ENCODE measurements at regions not wholly inside any gene's neighbourhood (a gene's known extent, or its start where the extent isn't known, plus 50 kb on each side); places are given as distances from the start of the nearest gene placed in this dataset.
"Not testable (repeated sequence)": the region's sequence is repeated elsewhere in the genome, so short reads cannot be mapped to it uniquely, and the experiment has no call there.

- in situ Hi-C loops (cut with MboI; ENCODE audit: low sequenced_read_pairs) = loop anchor here (25.0 kb wide), 1 partner anchor 97 kb away; no protein-coding TSS in a partner anchor
- not testable (repeated sequence) for H3K9me3 ChIP-seq; H3K36me3 ChIP-seq (replicated peaks); H3K4me3 ChIP-seq; H3K27me3 ChIP-seq (ENCODE audit: low read depth); H3K4me1 ChIP-seq; DNase-seq (ENCODE audit: low spot score in 2 of 2)
Measured at GRCh38 chr1:117314951-117315350, 52.3 kb upstream of the MAN1A2 start.

GRCh38 chr1:117313555-117313954 lies 53.7 kb upstream of the MAN1A2 start:
- Histone ChIP-seq H3K4me3 (no peak overlapping the region), H3K4me1 (no peaks in the 10 kb centered on the region), H3K36me3 (replicated peaks) (no peaks in the 10 kb centered on the region), H3K9me3 (no peaks in the 10 kb centered on the region), H3K27me3 (ENCODE audit: low read depth) (0 out of 2 replicates have a peak, but pooled peaks cover 2% of the 10 kb centered on the region)
- no peak for DNase-seq (ENCODE audit: low spot score in 2 of 2)
- in situ Hi-C loops (cut with MboI; ENCODE audit: low sequenced_read_pairs) = loop anchor here (25.0 kb wide), 1 partner anchor 99 kb away; no protein-coding TSS in a partner anchor

- Histone ChIP-seq H3K4me3 (no peak overlapping the region), H3K9me3 (no peaks in the 10 kb centered on the region), H3K27me3 (ENCODE audit: low read depth) (peaks cover 12% of the 10 kb centered on the region; the same call in 1 of the 2 replicates), H3K4me1 (no peaks in the 10 kb centered on the region), H3K36me3 (replicated peaks) (no peaks in the 10 kb centered on the region)
- peak in 1 of 2 experiments; percentile 12 for DNase-seq (ENCODE audit: low spot score in 2 of 2)
- in situ Hi-C loops (cut with MboI; ENCODE audit: low sequenced_read_pairs) = loop anchor here (25.0 kb wide), 1 partner anchor 100 kb away; no protein-coding TSS in a partner anchor
Measured at GRCh38 chr1:117312453-117313138, 54.7 kb upstream of the MAN1A2 start.

GRCh38 chr1:117308311-117308916 lies 58.8 kb upstream of the MAN1A2 start:
- Histone ChIP-seq H3K36me3 (replicated peaks) (no peaks in the 10 kb centered on the region), H3K4me3 (no peak overlapping the region), H3K27me3 (ENCODE audit: low read depth) (peaks cover 14% of the 10 kb centered on the region; the same call in 1 of the 2 replicates), H3K4me1 (no peaks in the 10 kb centered on the region), H3K9me3 (no peaks in the 10 kb centered on the region)
- in situ Hi-C loops (cut with MboI; ENCODE audit: low sequenced_read_pairs) = loop anchor here (25.0 kb wide), 1 partner anchor 104 kb away; no protein-coding TSS in a partner anchor
- no peak for DNase-seq (ENCODE audit: low spot score in 2 of 2)

- Histone ChIP-seq H3K9me3 (no peaks in the 10 kb centered on the region), H3K4me1 (no peaks in the 10 kb centered on the region), H3K27me3 (ENCODE audit: low read depth) (no peaks in the 10 kb centered on the region; the same call in 1 of the 2 replicates), H3K36me3 (replicated peaks) (no peaks in the 10 kb centered on the region), H3K4me3 (no peak overlapping the region)
- in situ Hi-C loops (cut with MboI; ENCODE audit: low sequenced_read_pairs) = loop anchor here (25.0 kb wide), 1 partner anchor 110 kb away; no protein-coding TSS in a partner anchor
- DNase-seq (ENCODE audit: low spot score in 2 of 2) = no peak
Measured at GRCh38 chr1:117301901-117302300, 65.3 kb upstream of the MAN1A2 start.

- not testable (repeated sequence) for H3K4me3 ChIP-seq; H3K27me3 ChIP-seq (ENCODE audit: low read depth); H3K36me3 ChIP-seq (replicated peaks); DNase-seq (ENCODE audit: low spot score in 2 of 2); H3K9me3 ChIP-seq; H3K4me1 ChIP-seq
- in situ Hi-C loops (cut with MboI; ENCODE audit: low sequenced_read_pairs) = loop anchor here (25.0 kb wide), 1 partner anchor 112 kb away; no protein-coding TSS in a partner anchor
Measured at GRCh38 chr1:117300183-117300582, 67.1 kb upstream of the MAN1A2 start.

- H3K36me3 ChIP-seq (replicated peaks) = no peaks in the 10 kb centered on the region
- H3K9me3 ChIP-seq = no peaks in the 10 kb centered on the region
- in situ Hi-C loops (cut with MboI; ENCODE audit: low sequenced_read_pairs) = no loop called here
- H3K4me3 ChIP-seq = no peak overlapping the region
- DNase-seq (ENCODE audit: low spot score in 2 of 2) = no peak
- H3K27me3 ChIP-seq (ENCODE audit: low read depth) = no peaks in the 10 kb centered on the region; the same call in 1 of the 2 replicates
- H3K4me1 ChIP-seq = no peaks in the 10 kb centered on the region
Measured at GRCh38 chr1:117295001-117295400, 72.2 kb upstream of the MAN1A2 start.

- no peaks in the 10 kb centered on the region for H3K9me3 ChIP-seq
- in situ Hi-C loops (cut with MboI; ENCODE audit: low sequenced_read_pairs) = no loop called here
Measured at GRCh38 chr1:117290890-117291289, 76.4 kb upstream of the MAN1A2 start.

GRCh38 chr1:117289316-117289870 lies 77.9 kb upstream of the MAN1A2 start:
- Histone ChIP-seq H3K9me3 (no peaks in the 10 kb centered on the region), H3K4me3 (no peak overlapping the region), H3K27me3 (ENCODE audit: low read depth) (no peaks in the 10 kb centered on the region), H3K4me1 (no peaks in the 10 kb centered on the region), H3K36me3 (replicated peaks) (no peaks in the 10 kb centered on the region)
- in situ Hi-C loops (cut with MboI; ENCODE audit: low sequenced_read_pairs) = loop anchor here (10.0 kb wide), 1 partner anchor 215 kb away; no protein-coding TSS in a partner anchor
- no peak for DNase-seq (ENCODE audit: low spot score in 2 of 2)

More at GRCh38 chr1:117290890-117291289, 76.4 kb upstream of the MAN1A2 start:
- Histone ChIP-seq H3K4me3 (no peak overlapping the region), H3K27me3 (ENCODE audit: low read depth) (no peaks in the 10 kb centered on the region), H3K4me1 (no peaks in the 10 kb centered on the region), H3K36me3 (replicated peaks) (no peaks in the 10 kb centered on the region)
- DNase-seq (ENCODE audit: low spot score in 2 of 2) = no peak

GRCh38 chr1:117286562-117286961 lies 75.8 kb upstream of the VTCN1 start:
- DNase-seq (ENCODE audit: low spot score in 2 of 2) = no peak
- no peaks in the 10 kb centered on the region for H3K27me3 ChIP-seq (ENCODE audit: low read depth)
- in situ Hi-C loops (cut with MboI; ENCODE audit: low sequenced_read_pairs) = loop anchor here (10.0 kb wide), 1 partner anchor 212 kb away; no protein-coding TSS in a partner anchor
- no peak overlapping the region for H3K4me3 ChIP-seq
- no peaks in the 10 kb centered on the region for H3K4me1 ChIP-seq
- H3K36me3 ChIP-seq (replicated peaks) = no peaks in the 10 kb centered on the region
- H3K9me3 ChIP-seq = no peaks in the 10 kb centered on the region

- no peaks in the 10 kb centered on the region for H3K36me3 ChIP-seq (replicated peaks)
- no peak for DNase-seq (ENCODE audit: low spot score in 2 of 2)
- no peaks in the 10 kb centered on the region for H3K27me3 ChIP-seq (ENCODE audit: low read depth)
- H3K4me1 ChIP-seq = no peaks in the 10 kb centered on the region
- in situ Hi-C loops (cut with MboI; ENCODE audit: low sequenced_read_pairs) = loop anchor here (10.0 kb wide), 1 partner anchor 211 kb away; no protein-coding TSS in a partner anchor
- no peak overlapping the region for H3K4me3 ChIP-seq
- H3K9me3 ChIP-seq = no peaks in the 10 kb centered on the region
Measured at GRCh38 chr1:117286145-117286544, 75.4 kb upstream of the VTCN1 start.

- in situ Hi-C loops (cut with MboI; ENCODE audit: low sequenced_read_pairs) = loop anchor here (10.0 kb wide), 1 partner anchor 210 kb away; no protein-coding TSS in a partner anchor
Measured at GRCh38 chr1:117284399-117285215, 73.9 kb upstream of the VTCN1 start.

GRCh38 chr1:117278531-117278930 lies 67.8 kb upstream of the VTCN1 start:
- in situ Hi-C loops (cut with MboI; ENCODE audit: low sequenced_read_pairs) = no loop called here

More at GRCh38 chr1:117284399-117285215, 73.9 kb upstream of the VTCN1 start:
- H3K4me3 ChIP-seq = no peak overlapping the region
- no peaks in the 10 kb centered on the region for H3K27me3 ChIP-seq (ENCODE audit: low read depth)
- DNase-seq (ENCODE audit: low spot score in 2 of 2) = peak; percentile 19 to 68
- no peaks in the 10 kb centered on the region for H3K9me3 ChIP-seq
- no peaks in the 10 kb centered on the region for H3K4me1 ChIP-seq
- H3K36me3 ChIP-seq (replicated peaks) = no peaks in the 10 kb centered on the region

More at GRCh38 chr1:117278531-117278930, 67.8 kb upstream of the VTCN1 start:
- Histone ChIP-seq H3K27me3 (ENCODE audit: low read depth) (no peaks in the 10 kb centered on the region), H3K4me1 (no peaks in the 10 kb centered on the region), H3K36me3 (replicated peaks) (no peaks in the 10 kb centered on the region), H3K4me3 (no peak overlapping the region), H3K9me3 (no peaks in the 10 kb centered on the region)
- no peak for DNase-seq (ENCODE audit: low spot score in 2 of 2)
